ENCODE measurements at regions not wholly inside any gene's neighbourhood (a gene's known extent, or its start where the extent isn't known, plus 50 kb on each side); places are given as distances from the start of the nearest gene placed in this dataset.

GRCh38 chr2:175804122-175804521 is 197.9 kb downstream of the LNPK start:
- no peak for TF ChIP-seq POLR2AphosphoS5 (IDR thresholded peaks at IDR 0.05; ENCODE audit: low read depth, low read length)
- TF ChIP-seq EP300 (IDR thresholded peaks at IDR 0.05; ENCODE audit: borderline replicate concordance in 1 of 2, low read depth in 2 of 2, low read length in 2 of 2): no peak
- no peak for TF ChIP-seq NRF1 (IDR thresholded peaks at IDR 0.05; ENCODE audit: low read depth, low read length)
- no peak for TF ChIP-seq CEBPB (IDR thresholded peaks at IDR 0.05; ENCODE audit: low read depth, low read length)

All from H1 (cell line).